CD14-positive monocyte (primary cell): ENCODE measurements at regions not wholly inside any gene's neighbourhood (a gene's known extent, or its start where the extent isn't known, plus 50 kb on each side); places are given as distances from the start of the nearest gene placed in this dataset.

Source experiments
- DNase-seq, 3 donors: peaks; one replicate each; pipeline ENCODE4 v3.0.0-alpha.2; 2011 to 2022
- H2AFZ ChIP-seq: 2 replicates; pipeline ENCODE4 v1.6.0; 2012; ENCODE audit warnings: mild to moderate bottlenecking, low read depth, low read length, inconsistent platforms; ENCODE audit not compliant: insufficient read depth, poor library complexity, severe bottlenecking
- H3K27ac ChIP-seq, 2 donors: 1 replicate in 1 of 2; 2 replicates in 1 of 2; pipeline ENCODE4 v1.5.1; 2012 to 2013; ENCODE audit warnings: low read length in 2 of 2, control low read depth in 1 of 2, inconsistent platforms in 1 of 2, low read depth in 1 of 2, mild to moderate bottlenecking in 1 of 2
- H3K27me3 ChIP-seq, 2 donors: one replicate each; pipeline versions ENCODE4 v1.6.0 to v1.6.1; 2011 to 2013; ENCODE audit warnings: low read length in 2 of 2; ENCODE audit not compliant: control insufficient read depth in 2 of 2, insufficient read depth in 2 of 2
- H3K36me3 ChIP-seq, 2 donors: replicated peaks in 1 of 2; 1 replicate in 1 of 2; 2 replicates in 1 of 2; pipeline versions ENCODE4 v1.5.1 to v1.6.1; 2012 to 2013; ENCODE audit warnings: low read length in 2 of 2, control low read depth in 1 of 2, inconsistent platforms in 1 of 2, mild to moderate bottlenecking in 1 of 2; ENCODE audit not compliant: insufficient read depth in 2 of 2, control insufficient read depth in 1 of 2
- H3K4me1 ChIP-seq, 2 donors: 1 replicate in 1 of 2; 2 replicates in 1 of 2; pipeline versions ENCODE4 v1.5.1 to v1.6.1; 2012 to 2013; ENCODE audit warnings: low read length in 2 of 2, control low read depth in 1 of 2, inconsistent platforms in 1 of 2, mild to moderate bottlenecking in 1 of 2, moderate library complexity in 1 of 2; ENCODE audit not compliant: insufficient read depth in 2 of 2, control insufficient read depth in 1 of 2
- H3K4me2 ChIP-seq: replicated peaks from 2 replicates; pipeline ENCODE3; 2012; ENCODE audit warnings: low read length, moderate library complexity, mild to moderate bottlenecking; ENCODE audit not compliant: poor library complexity, severe bottlenecking; ENCODE audit errors: extremely low read depth
- H3K4me3 ChIP-seq, 3 experiments: fragments of 200-600 bp in 1 of 3; sonication (generic) in 1 of 3; replicated peaks in 1 of 3; 1 replicate in 2 of 3; 2 replicates in 1 of 3; pipeline ENCODE4 v1.5.1; 2011 to 2013; ENCODE audit warnings: low read length in 3 of 3, mild to moderate bottlenecking in 3 of 3, control low read depth in 2 of 3, low read depth in 2 of 3, inconsistent platforms in 1 of 3, moderate library complexity in 1 of 3
- H3K79me2 ChIP-seq: 2 replicates; pipeline ENCODE4 v1.6.0; 2012; ENCODE audit warnings: mild to moderate bottlenecking, control low read depth, inconsistent platforms, low read length, moderate library complexity; ENCODE audit not compliant: insufficient read depth
- H3K9ac ChIP-seq: 2 replicates; pipeline ENCODE4 v1.6.0; 2017; ENCODE audit warnings: low read length, mild to moderate bottlenecking; ENCODE audit not compliant: insufficient read depth, poor library complexity, severe bottlenecking
- H3K9me3 ChIP-seq, 2 donors: replicated peaks in 1 of 2; 1 replicate in 1 of 2; 2 replicates in 1 of 2; pipeline versions ENCODE4 v1.5.1 to v1.6.1; 2012 to 2013; ENCODE audit warnings: low read length in 2 of 2, control low read depth in 1 of 2; ENCODE audit not compliant: control insufficient read depth in 1 of 2, insufficient read depth in 1 of 2
- H4K20me1 ChIP-seq: 2 replicates; pipeline ENCODE4 v1.6.0; 2012; ENCODE audit warnings: mild to moderate bottlenecking, low read length, control low read depth, moderate library complexity; ENCODE audit not compliant: insufficient read depth
- H3K27ac Mint-ChIP-seq, 7 donors: one replicate each; pipeline ENCODE4 v1.8.0; 2020; ENCODE audit warnings: mild to moderate bottlenecking in 7 of 7, mixed read lengths in 7 of 7, moderate library complexity in 6 of 7, inconsistent platforms in 2 of 7
- H3K27me3 Mint-ChIP-seq, 3 donors: one replicate each; pipeline ENCODE4 v1.8.0; 2021 to 2022; ENCODE audit warnings: low read depth in 3 of 3, mild to moderate bottlenecking in 3 of 3, mixed read lengths in 3 of 3, moderate library complexity in 3 of 3, inconsistent platforms in 1 of 3
- H3K36me3 Mint-ChIP-seq, 2 donors: one replicate each; pipeline ENCODE4 v1.8.0; 2020; ENCODE audit warnings: mixed read lengths in 2 of 2, inconsistent platforms in 1 of 2, mild to moderate bottlenecking in 1 of 2
- H3K4me1 Mint-ChIP-seq: one replicate; pipeline ENCODE4 v1.8.0; 2020; ENCODE audit warnings: mild to moderate bottlenecking, mixed read lengths
- H3K4me3 Mint-ChIP-seq, 2 donors: one replicate each; pipeline ENCODE4 v1.8.0; 2020; ENCODE audit warnings: mild to moderate bottlenecking in 2 of 2, mixed read lengths in 2 of 2, moderate library complexity in 1 of 2
- H3K9me3 Mint-ChIP-seq, 7 donors: one replicate each; pipeline ENCODE4 v1.8.0; 2020 to 2022; ENCODE audit warnings: mixed read lengths in 7 of 7, mild to moderate bottlenecking in 6 of 7, moderate library complexity in 6 of 7, inconsistent platforms in 2 of 7
- CTCF ChIP-seq: fragments of 200-600 bp; IDR thresholded peaks from one replicate; pipeline ENCODE4 v1.8.0; 2022; ENCODE audit warnings: antibody characterized with exemption, mild to moderate bottlenecking
- WGBS: methylation state at CpG from one replicate; pipeline ENCODE4 v1.1.5; 2013; ENCODE audit warnings: missing lambda C conversion rate; ENCODE audit not compliant: insufficient coverage; 5-methylcytosine and 5-hydroxymethylcytosine counted together
- intact Hi-C, 2 donors: fragments of 100-400 bp; cut with micrococcal nuclease; formaldehyde crosslinking; loops; one replicate each; pipeline versions ENCODE4 v1.15.0 to v1.15.1; 2023

- no peak for TF ChIP-seq CTCF
- no peaks in the 10 kb centered on the region for H3K4me1 ChIP-seq
- H3K9me3 ChIP-seq: no peaks in the 10 kb centered on the region
- H3K27me3 ChIP-seq: no peaks in the 10 kb centered on the region
- H3K27ac ChIP-seq: no peak overlapping the region
- H3K27ac Mint-ChIP-seq: no peak overlapping the region
- no peak overlapping the region for H3K4me2 ChIP-seq
- H3K36me3 ChIP-seq: no peaks in the 10 kb centered on the region
- no peaks in the 10 kb centered on the region for H3K4me1 Mint-ChIP-seq
- intact Hi-C loops: no loop called here
- H3K27me3 Mint-ChIP-seq: no peaks in the 10 kb centered on the region
- no peak overlapping the region for H3K4me3 ChIP-seq
- no peak for DNase-seq
- no peak overlapping the region for H3K9ac ChIP-seq
- WGBS: no CpG with 5 or more reads among the region's 5 CpGs
- H3K36me3 Mint-ChIP-seq: no peaks in the 10 kb centered on the region
- peaks cover 0 to 4% (median 0%) of the 10 kb centered on the region in 7 donors for H3K9me3 Mint-ChIP-seq
- no peak overlapping the region for H3K4me3 Mint-ChIP-seq
- H4K20me1 ChIP-seq: no peaks in the 10 kb centered on the region
- no peaks in the 10 kb centered on the region for H3K79me2 ChIP-seq
- H2AFZ ChIP-seq: no peak overlapping the region
These were observed 1043.8 kb upstream of the NUDT12 start for GRCh38 chr5:104606258-104606829.

GRCh38 chr5:104599726-104600125 is 1037.1 kb upstream of the NUDT12 start:
- no CpG with 5 or more reads among the region's 2 CpGs for WGBS
- intact Hi-C loops: no loop called here
- H4K20me1 ChIP-seq: no peaks in the 10 kb centered on the region
- no peak overlapping the region for H3K4me2 ChIP-seq
- Mint-ChIP-seq H3K36me3 (no peaks in the 10 kb centered on the region), H3K27ac (no peak overlapping the region), H3K9me3 (peaks cover 0 to 15% (median 3%) of the 10 kb centered on the region in 7 donors), H3K4me3 (no peak overlapping the region), H3K4me1 (no peaks in the 10 kb centered on the region), H3K27me3 (no peaks in the 10 kb centered on the region)
- H3K79me2 ChIP-seq: no peaks in the 10 kb centered on the region
- no peaks in the 10 kb centered on the region for H3K4me1 ChIP-seq
- H3K9me3 ChIP-seq: peaks cover 0 to 2% of the 10 kb centered on the region in 2 donors
- H3K27ac ChIP-seq: no peak overlapping the region
- H3K4me3 ChIP-seq: no peak overlapping the region
- TF ChIP-seq CTCF: no peak
- no peak for DNase-seq
- no peaks in the 10 kb centered on the region for H3K36me3 ChIP-seq
- no peak overlapping the region for H3K9ac ChIP-seq
- H3K27me3 ChIP-seq: no peaks in the 10 kb centered on the region
- H2AFZ ChIP-seq: no peak overlapping the region
